Mesodermal cell (in vitro differentiated cells): ENCODE measurements at regions not wholly inside any gene's neighbourhood (a gene's known extent, or its start where the extent isn't known, plus 50 kb on each side); places are given as distances from the start of the nearest gene placed in this dataset.

Experiments
- H3K27ac ChIP-seq: 2 replicates; pipeline ENCODE4 v1.7.0; 2013; ENCODE audit warnings: mild to moderate bottlenecking, low read depth, low read length, moderate library complexity; ENCODE audit not compliant: severe bottlenecking
- H3K36me3 ChIP-seq: 2 replicates; pipeline ENCODE4 v1.7.1; 2013; ENCODE audit warnings: mild to moderate bottlenecking, low read length, moderate library complexity; ENCODE audit not compliant: control insufficient read depth, insufficient read depth
- H3K4me1 ChIP-seq: one replicate; pipeline ENCODE4 v1.7.1; 2013; ENCODE audit warnings: mild to moderate bottlenecking, low read length; ENCODE audit not compliant: insufficient read depth, control insufficient read depth, poor library complexity, severe bottlenecking
- H3K4me3 ChIP-seq: 2 replicates; pipeline ENCODE4 v1.7.0; 2013; ENCODE audit warnings: low read length, control low read depth, mild to moderate bottlenecking; ENCODE audit not compliant: insufficient read depth, poor library complexity, severe bottlenecking; ENCODE audit errors: extremely low read depth
- H3K9me3 ChIP-seq: 2 replicates; pipeline ENCODE4 v1.7.1; 2013; ENCODE audit warnings: mild to moderate bottlenecking, low read length, moderate library complexity; ENCODE audit not compliant: control insufficient read depth
- WGBS, 2 experiments: methylation state at CpG; one replicate each; pipeline ENCODE4 v1.1.5; 2013; ENCODE audit warnings: missing lambda C conversion rate in 2 of 2; ENCODE audit not compliant: insufficient coverage in 2 of 2; 5-methylcytosine and 5-hydroxymethylcytosine counted together

DNA sequence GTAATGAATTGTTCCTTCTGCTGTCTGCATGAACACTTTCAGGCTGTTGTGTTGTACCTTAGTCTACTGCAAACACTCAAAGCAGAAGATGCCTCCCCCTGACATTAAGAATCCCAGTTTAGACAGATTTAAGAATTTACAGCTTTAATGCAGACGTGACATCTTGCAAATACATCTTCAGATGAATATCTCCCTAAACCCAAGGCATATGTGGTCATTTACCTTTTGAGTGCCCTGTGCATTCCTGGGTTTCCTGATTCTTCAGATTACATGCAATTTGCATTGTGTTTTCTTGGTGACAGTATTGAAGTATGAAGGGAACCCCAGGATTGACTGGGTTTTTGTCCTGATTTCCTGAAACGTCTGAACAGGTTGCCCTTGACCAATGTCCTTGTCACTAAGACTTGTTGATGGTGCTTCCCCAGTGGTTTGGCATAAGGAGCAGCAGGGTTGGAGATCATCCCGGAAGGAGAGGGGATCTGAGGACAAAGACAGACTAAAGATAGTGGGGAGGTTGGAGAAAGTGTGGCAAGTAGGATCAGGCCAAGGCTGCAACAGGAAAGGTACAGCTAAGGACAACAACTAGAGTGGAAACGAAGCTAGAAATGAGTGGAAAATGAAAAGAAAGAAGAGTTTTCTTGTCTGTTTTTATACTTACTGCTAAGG is 123.8 kb upstream of the RHOBTB1 start:
- no peak overlapping the region for H3K27ac ChIP-seq
- no peaks in the 10 kb centered on the region for H3K9me3 ChIP-seq
- no peak overlapping the region for H3K4me3 ChIP-seq
- 80 to 91% methylated on average over 2 to 4 of the region's 4 CpGs for WGBS, 2 experiments
- no peaks in the 10 kb centered on the region for H3K36me3 ChIP-seq
- H3K4me1 ChIP-seq: peaks cover 5% of the 10 kb centered on the region

DNA sequence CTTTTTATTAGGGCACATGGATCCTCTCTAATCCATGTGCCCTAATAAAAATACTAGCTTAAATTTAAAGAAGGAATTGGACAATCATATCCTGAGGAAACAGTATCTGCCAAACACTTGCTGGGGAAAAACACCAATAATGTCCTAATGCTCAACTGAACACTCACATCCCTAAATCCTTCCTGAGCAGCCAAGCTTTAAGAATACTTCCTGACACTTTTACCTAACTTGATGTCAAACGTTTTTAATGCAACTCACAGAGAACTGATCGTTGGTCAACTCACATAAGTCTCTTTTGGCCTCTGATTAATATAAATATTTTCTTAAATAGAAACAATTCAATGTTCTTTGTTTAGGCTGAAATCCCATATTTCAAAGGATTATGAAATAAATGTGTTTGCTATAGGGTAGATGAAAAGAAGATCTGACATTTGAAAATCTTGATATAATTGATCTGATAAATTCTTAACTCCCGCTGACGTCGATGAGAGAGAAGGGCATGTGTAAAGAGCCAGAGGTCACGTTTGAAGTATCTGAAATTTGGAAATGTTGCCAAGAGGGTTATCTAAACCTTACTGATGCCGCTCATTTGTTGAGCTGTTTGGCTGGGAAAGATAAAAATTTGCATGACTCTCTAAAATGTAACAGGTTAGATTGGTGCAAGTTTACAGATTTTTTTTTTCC is 122.8 kb upstream of the RHOBTB1 start:
- Histone ChIP-seq H3K9me3 (no peaks in the 10 kb centered on the region), H3K27ac (no peak overlapping the region), H3K4me1 (peaks cover 5% of the 10 kb centered on the region), H3K36me3 (no peaks in the 10 kb centered on the region), H3K4me3 (no peak overlapping the region)
- WGBS, 2 experiments: 91 to 95% methylated on average over 5 of the region's 7 CpGs

DNA sequence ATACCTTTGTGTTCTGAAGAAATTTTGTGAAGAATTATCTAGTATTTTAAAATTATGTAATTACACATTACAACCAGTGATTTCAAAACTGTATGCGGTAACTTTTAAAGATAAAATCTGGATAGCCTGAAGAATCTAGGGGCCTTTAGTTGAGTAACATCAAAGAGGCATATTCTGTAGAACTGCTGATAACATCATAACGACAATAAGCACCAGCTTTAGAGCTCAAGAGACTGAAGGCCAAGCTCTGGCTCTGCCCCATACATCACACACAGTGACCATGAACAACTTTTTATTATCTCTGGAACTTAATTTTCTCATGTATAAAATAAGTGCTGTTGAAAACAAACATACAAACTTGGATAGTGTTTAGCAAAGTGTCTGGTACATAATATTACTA is 121.1 kb upstream of the RHOBTB1 start:
- H3K27ac ChIP-seq: no peak overlapping the region
- no peaks in the 10 kb centered on the region for H3K9me3 ChIP-seq
- H3K4me1 ChIP-seq: peaks cover 5% of the 10 kb centered on the region
- H3K36me3 ChIP-seq: no peaks in the 10 kb centered on the region
- WGBS, 2 experiments: no CpG with 5 or more reads among the region's 2 CpGs
- no peak overlapping the region for H3K4me3 ChIP-seq

DNA sequence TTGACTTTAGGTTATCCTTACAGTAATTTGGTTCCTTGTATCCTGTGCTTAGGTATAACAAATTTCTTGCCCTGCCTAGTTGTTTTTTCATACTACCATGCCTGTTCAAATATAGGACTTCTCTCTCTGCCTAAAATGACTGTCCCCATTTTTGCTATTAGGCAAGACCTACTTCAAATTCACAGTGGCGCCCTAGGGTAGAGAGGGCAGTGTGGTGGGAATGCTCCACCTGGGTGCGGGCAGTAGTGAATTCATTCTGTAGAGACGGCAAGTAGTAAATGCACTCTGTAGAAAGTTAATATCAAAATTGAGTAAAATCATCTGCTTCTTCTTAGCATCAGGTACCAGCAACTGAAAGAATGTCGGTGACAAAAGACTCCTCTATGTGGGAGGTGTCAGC is 120.4 kb upstream of the RHOBTB1 start:
- H3K27ac ChIP-seq: no peak overlapping the region
- H3K36me3 ChIP-seq: no peaks in the 10 kb centered on the region
- no peak overlapping the region for H3K4me3 ChIP-seq
- WGBS, 2 experiments: 100% methylated on average over 4 of the region's 4 CpGs; no CpG with 5 or more reads in 1 of the 2 experiments
- H3K9me3 ChIP-seq: no peaks in the 10 kb centered on the region
- peaks cover 5% of the 10 kb centered on the region for H3K4me1 ChIP-seq

DNA sequence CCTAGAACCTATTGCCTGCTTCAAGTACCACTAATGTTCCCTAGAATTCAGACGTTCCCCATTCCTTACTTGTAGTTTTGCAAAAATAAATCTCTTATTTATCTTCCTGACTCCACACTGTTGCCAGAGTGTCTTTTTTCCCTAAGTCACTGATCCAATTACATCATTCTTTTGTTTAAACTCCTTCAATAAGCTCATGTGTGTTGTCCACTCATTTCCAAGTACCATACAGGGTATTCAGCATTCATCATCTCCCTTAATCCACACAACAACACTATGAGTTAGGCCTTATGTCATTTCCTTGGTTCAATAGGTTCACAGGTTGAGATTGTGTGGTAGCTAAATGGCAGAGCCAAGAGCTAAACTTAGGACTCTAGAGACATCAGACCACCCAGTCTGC is 119.9 kb upstream of the RHOBTB1 start:
- Histone ChIP-seq H3K4me3 (no peak overlapping the region), H3K36me3 (no peaks in the 10 kb centered on the region), H3K4me1 (peaks cover 5% of the 10 kb centered on the region), H3K9me3 (no peaks in the 10 kb centered on the region), H3K27ac (no peak overlapping the region)
- WGBS, 2 experiments: 82 to 88% methylated on average over 1 of the region's 1 CpG

DNA sequence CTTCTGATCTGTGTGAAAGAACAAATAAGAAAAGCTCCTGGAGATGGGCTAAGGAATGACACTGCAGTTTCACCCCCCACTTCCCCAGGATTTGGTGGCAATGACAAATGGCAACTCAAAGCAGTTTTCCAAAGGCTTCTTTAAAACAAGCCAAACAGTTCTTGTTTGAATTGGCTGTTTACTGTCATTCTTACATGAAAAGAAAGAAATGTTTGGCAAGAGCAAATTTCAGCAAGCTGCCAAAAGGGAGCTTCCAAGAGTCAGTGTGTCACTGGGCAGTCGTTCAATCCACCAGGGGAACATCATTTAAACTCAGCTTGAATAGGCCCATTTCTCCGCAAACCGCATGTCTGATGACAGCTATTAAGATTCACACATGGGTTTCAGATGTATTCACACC is 119.0 kb upstream of the RHOBTB1 start:
- 74 to 100% methylated on average over 1 to 3 of the region's 3 CpGs for WGBS, 2 experiments
- Histone ChIP-seq H3K4me3 (no peak overlapping the region), H3K9me3 (no peaks in the 10 kb centered on the region), H3K27ac (no peak overlapping the region), H3K4me1 (peaks cover 5% of the 10 kb centered on the region), H3K36me3 (no peaks in the 10 kb centered on the region)

DNA sequence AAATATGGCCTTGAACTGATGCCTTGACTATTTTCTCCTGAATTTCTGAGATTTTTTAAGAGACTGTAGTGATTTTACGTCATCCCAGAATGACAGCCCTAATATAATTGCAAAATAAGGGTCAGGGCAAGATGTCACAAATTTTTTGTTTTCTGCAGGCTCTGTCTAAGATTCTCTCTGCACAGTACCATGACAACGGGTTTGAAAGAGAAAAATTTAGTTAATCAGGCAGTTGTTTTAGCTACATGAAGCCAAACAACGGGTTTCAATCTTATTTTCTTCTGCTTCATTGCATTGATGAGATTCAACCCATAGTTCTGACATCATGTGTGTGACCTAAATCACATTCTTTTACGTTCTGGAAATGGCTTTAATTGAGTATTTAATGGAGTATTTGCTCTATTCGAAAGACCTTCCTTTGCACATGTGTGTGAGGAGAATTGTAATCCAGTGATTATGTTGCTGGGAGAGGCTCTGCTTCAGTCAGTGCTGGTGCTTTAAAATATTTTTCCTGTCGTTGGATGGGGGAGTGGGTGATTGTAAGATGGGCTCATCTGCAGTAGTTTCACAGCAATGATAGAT is 118.0 kb upstream of the RHOBTB1 start:
- H3K4me1 ChIP-seq: peaks cover 5% of the 10 kb centered on the region
- no peak overlapping the region for H3K27ac ChIP-seq
- H3K9me3 ChIP-seq: no peaks in the 10 kb centered on the region
- 85 to 100% methylated on average over 1 to 5 of the region's 6 CpGs for WGBS, 2 experiments
- no peak overlapping the region for H3K4me3 ChIP-seq
- no peaks in the 10 kb centered on the region for H3K36me3 ChIP-seq

DNA sequence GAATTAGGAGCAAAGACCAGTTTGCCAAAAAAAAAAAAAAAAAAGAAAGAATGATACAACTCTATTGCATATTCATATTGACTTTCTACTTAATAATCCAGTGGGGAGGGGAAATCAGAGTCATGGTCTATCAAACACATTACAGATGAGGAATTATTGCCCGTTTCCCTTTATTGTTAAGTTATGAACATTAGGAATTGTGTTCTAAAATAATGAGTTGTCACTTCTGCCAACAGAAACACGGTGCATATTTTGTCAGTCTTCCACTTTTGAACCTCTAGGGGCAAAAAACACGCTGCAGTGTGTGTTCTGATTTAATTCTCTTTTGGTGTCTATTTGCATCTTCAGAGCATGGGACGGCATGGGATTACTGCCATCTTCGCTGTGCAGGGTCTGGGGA is 115.7 kb upstream of the RHOBTB1 start:
- no peak overlapping the region for H3K27ac ChIP-seq
- no peaks in the 10 kb centered on the region for H3K36me3 ChIP-seq
- no peak overlapping the region for H3K4me3 ChIP-seq
- 93 to 98% methylated on average over 2 to 3 of the region's 5 CpGs for WGBS, 2 experiments
- no peaks in the 10 kb centered on the region for H3K9me3 ChIP-seq
- no peaks in the 10 kb centered on the region for H3K4me1 ChIP-seq

DNA sequence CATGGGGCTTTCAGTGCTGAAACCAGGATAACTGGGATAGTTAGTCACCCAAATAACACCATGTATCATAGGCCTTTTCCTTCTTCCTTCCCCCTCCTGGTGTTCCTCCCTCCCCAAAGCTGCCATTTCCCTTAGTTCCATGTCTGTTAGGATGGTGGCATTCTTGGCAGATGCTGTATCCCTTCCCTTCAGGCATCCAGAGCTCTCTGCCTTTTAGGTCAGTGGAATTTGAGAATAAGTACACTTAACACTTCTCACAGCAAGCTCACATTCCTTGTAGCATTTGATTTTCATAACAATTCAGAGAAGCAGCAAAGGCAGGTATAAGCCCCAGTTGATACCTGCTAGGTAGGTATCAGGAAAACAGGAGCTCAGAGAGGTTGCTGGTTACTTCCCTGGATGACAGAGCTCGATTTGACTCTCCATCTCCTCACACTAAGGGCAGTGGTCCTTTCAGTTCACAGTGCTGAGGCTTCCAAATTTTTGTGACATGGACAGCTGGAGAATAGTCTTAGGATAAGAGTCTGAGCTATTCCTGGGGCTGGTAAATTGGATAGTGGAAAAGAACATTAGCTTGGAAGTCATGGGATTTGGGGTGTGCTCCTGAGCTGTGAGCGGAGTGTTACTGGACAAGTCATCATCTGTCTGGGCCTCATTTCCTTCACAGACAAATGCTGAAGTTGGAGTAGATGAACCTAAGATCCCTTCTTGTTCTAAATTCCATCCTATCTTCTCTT is 108.7 kb upstream of the RHOBTB1 start:
- Histone ChIP-seq H3K36me3 (no peaks in the 10 kb centered on the region), H3K27ac (no peak overlapping the region), H3K4me1 (peaks cover 4% of the 10 kb centered on the region), H3K9me3 (no peaks in the 10 kb centered on the region), H3K4me3 (no peak overlapping the region)
- WGBS, 2 experiments: no CpG with 5 or more reads among the region's 2 CpGs

DNA sequence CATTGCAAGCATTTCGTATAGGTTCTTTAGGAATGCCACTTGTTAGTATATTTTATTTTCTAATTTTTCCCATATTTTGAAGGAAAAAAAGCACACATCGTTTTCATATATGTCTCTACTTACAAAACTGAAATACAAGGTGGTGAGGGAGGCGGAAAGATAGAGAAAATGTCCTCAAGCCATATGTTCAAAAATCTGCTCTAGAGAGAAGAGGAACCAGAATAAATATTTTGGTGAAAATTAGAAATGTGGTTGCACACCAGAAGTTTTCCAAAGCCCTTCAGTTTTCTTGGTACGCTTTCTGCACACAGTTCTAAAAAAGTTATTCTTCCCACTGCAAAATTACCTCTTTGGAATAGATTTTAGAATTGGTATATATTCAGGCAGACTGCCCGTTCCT is 107.4 kb upstream of the RHOBTB1 start:
- WGBS, 2 experiments: 100% methylated on average over 1 of the region's 5 CpGs; no CpG with 5 or more reads in 1 of the 2 experiments
- Histone ChIP-seq H3K36me3 (no peaks in the 10 kb centered on the region), H3K4me3 (no peak overlapping the region), H3K4me1 (peaks cover 4% of the 10 kb centered on the region), H3K9me3 (no peaks in the 10 kb centered on the region), H3K27ac (no peak overlapping the region)
